ENCODE measurements at regions not wholly inside any gene's neighbourhood (a gene's known extent, or its start where the extent isn't known, plus 50 kb on each side); places are given as distances from the start of the nearest gene placed in this dataset.

DNA sequence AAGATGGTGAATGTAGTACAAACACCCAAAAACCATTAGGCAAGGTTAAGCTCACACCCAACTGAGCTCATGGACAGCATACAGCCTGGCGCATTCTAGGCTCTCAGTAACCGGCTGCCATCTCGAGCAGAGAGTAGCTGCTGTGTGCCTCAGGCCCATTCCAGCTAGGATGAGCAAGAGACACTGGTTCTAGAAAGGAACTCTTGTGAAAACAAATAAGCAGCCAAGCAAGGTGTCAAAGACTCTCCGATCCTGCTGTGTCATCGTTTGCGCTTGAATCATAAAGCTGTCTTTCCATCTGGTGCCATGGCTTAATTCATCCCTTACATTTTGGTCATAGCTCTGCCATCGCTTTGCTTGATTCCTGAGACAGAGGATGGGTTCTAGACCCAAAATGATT lies 135.4 kb upstream of the MSX2 start:
- H3K4me3 ChIP-seq (ENCODE audit: low read depth, low read length), result no peak overlapping the region
- DNase-seq (ENCODE audit: low read depth), result no peak
- TF ChIP-seq, protein P1, sequence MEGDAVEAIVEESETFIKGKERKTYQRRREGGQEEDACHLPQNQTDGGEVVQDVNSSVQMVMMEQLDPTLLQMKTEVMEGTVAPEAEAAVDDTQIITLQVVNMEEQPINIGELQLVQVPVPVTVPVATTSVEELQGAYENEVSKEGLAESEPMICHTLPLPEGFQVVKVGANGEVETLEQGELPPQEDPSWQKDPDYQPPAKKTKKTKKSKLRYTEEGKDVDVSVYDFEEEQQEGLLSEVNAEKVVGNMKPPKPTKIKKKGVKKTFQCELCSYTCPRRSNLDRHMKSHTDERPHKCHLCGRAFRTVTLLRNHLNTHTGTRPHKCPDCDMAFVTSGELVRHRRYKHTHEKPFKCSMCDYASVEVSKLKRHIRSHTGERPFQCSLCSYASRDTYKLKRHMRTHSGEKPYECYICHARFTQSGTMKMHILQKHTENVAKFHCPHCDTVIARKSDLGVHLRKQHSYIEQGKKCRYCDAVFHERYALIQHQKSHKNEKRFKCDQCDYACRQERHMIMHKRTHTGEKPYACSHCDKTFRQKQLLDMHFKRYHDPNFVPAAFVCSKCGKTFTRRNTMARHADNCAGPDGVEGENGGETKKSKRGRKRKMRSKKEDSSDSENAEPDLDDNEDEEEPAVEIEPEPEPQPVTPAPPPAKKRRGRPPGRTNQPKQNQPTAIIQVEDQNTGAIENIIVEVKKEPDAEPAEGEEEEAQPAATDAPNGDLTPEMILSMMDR (IDR thresholded peaks at IDR 0.05; ENCODE audit: low read depth, low read length, missing control alignments), result no peak

- DNase-seq (ENCODE audit: low read depth), result no peak
- TF ChIP-seq, protein P1 (IDR thresholded peaks at IDR 0.05; ENCODE audit: low read depth, low read length, missing control alignments), result no peak
- no peak overlapping the region for H3K4me3 ChIP-seq (ENCODE audit: low read depth, low read length)
These were observed 134.8 kb upstream of the MSX2 start for GRCh38 chr5:174589599-174589998.

- no peak overlapping the region for H3K4me3 ChIP-seq (ENCODE audit: low read depth, low read length)
- TF ChIP-seq, protein P1 (IDR thresholded peaks at IDR 0.05; ENCODE audit: low read depth, low read length, missing control alignments), result no peak
- no peak for DNase-seq (ENCODE audit: low read depth)
These were observed 133.6 kb upstream of the MSX2 start for GRCh38 chr5:174590820-174591219.

- TF ChIP-seq, protein P1 (IDR thresholded peaks at IDR 0.05; ENCODE audit: low read depth, low read length, missing control alignments), result no peak
- no peak for DNase-seq (ENCODE audit: low read depth)
- no peak overlapping the region for H3K4me3 ChIP-seq (ENCODE audit: low read depth, low read length)
These were observed 128.0 kb upstream of the MSX2 start for GRCh38 chr5:174596429-174596828.

DNA sequence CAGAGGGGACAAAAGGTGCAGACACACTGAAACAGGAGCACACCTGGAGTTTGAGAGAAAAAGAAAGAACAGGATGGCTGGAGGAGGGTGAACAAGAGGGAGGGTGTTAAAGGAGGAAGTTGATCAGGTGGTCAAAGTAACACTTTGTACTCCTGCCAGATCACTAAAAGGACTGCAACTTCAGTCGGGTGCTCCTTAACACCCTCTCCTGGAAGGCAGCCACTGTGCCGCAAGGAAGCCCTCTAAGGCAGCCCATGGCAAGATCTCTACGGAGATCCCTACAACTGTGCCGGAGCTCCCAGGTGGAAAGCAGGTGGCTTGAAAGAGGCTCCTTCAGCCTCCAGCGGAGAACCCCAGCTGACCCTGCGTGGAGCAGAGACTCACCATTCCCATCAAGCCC lies 124.4 kb upstream of the MSX2 start:
- TF ChIP-seq, protein P1 (IDR thresholded peaks at IDR 0.05; ENCODE audit: low read depth, low read length, missing control alignments), result no peak
- no peak overlapping the region for H3K4me3 ChIP-seq (ENCODE audit: low read depth, low read length)
- no peak for DNase-seq (ENCODE audit: low read depth)

- no peak for DNase-seq (ENCODE audit: low read depth)
- TF ChIP-seq, protein P1 (IDR thresholded peaks at IDR 0.05; ENCODE audit: low read depth, low read length, missing control alignments), result no peak
- H3K4me3 ChIP-seq (ENCODE audit: low read depth, low read length), result no peak overlapping the region
These were observed 122.4 kb upstream of the MSX2 start for GRCh38 chr5:174601946-174602345.

DNA sequence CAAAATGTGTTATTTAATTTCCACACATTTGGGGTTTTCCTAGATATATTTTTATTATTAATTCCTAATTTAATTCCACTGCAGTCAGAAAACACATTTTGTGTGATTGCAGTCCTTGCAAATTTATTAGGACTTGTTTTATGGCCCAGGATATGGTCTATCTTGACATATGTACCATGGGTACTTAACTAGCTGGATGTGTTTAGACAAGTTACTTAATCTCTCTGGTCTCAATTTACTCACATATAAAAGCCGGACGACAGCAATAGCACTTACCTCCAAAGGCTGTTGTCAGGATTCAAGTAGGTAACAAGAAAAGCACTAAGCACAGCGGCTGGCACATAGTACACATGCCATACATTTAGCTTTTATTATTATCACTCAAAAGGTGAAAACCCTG lies 118.2 kb upstream of the MSX2 start:
- TF ChIP-seq, protein P1 (IDR thresholded peaks at IDR 0.05; ENCODE audit: low read depth, low read length, missing control alignments), result no peak
- no peak for DNase-seq (ENCODE audit: low read depth)
- no peak overlapping the region for H3K4me3 ChIP-seq (ENCODE audit: low read depth, low read length)

Data from GM12864 (cell line).